ENCODE measurements at regions not wholly inside any gene's neighbourhood (a gene's known extent, or its start where the extent isn't known, plus 50 kb on each side); places are given as distances from the start of the nearest gene placed in this dataset.

GRCh38 chr6:134819236-134819635, 130.7 kb downstream of the ALDH8A1 start:
- TF ChIP-seq, protein P1, sequence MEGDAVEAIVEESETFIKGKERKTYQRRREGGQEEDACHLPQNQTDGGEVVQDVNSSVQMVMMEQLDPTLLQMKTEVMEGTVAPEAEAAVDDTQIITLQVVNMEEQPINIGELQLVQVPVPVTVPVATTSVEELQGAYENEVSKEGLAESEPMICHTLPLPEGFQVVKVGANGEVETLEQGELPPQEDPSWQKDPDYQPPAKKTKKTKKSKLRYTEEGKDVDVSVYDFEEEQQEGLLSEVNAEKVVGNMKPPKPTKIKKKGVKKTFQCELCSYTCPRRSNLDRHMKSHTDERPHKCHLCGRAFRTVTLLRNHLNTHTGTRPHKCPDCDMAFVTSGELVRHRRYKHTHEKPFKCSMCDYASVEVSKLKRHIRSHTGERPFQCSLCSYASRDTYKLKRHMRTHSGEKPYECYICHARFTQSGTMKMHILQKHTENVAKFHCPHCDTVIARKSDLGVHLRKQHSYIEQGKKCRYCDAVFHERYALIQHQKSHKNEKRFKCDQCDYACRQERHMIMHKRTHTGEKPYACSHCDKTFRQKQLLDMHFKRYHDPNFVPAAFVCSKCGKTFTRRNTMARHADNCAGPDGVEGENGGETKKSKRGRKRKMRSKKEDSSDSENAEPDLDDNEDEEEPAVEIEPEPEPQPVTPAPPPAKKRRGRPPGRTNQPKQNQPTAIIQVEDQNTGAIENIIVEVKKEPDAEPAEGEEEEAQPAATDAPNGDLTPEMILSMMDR (IDR thresholded peaks at IDR 0.05; ENCODE audit: control extremely low read depth, extremely low read depth, low read depth, missing control alignments) = no peak
- DNase-seq (ENCODE audit: extremely low spot score) = no peak
- ChIA-PET CTCF (interaction anchor here (1.1 kb wide), 1 partner anchor 663 kb away, joined by 4 read pairs; no protein-coding TSS in a partner anchor), POLR2A (no interaction called here)

- ChIA-PET POLR2A (no interaction called here), CTCF (no interaction called here)
- no peak for DNase-seq (ENCODE audit: extremely low spot score)
- TF ChIP-seq, protein P1 (IDR thresholded peaks at IDR 0.05; ENCODE audit: control extremely low read depth, extremely low read depth, low read depth, missing control alignments) = no peak
These were observed 132.5 kb downstream of the ALDH8A1 start for GRCh38 chr6:134817448-134817847.

DNA sequence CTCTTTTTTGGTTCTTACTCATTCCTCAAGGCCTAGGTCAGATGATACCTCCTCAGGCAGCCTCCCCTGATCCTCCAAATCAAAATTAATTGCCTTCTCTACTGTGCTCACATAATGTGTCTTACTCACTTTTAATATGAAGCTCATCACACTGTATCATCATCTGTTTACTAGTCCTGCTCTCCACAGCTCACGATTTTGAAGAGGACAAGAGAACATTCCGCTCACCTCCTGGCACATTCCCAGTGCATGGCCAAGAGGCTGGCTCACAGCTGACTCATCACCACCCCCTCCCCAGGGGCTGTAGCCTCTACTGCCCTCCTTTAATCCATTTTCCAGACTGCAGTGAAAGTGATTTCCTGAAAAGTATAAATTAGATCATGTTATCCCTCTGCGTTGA, 133.1 kb downstream of the ALDH8A1 start:
- DNase-seq (ENCODE audit: extremely low spot score) = no peak
- POLR2A ChIA-PET = no interaction called here
- CTCF ChIA-PET = interaction anchor here (1.0 kb wide), 1 partner anchor 643 kb away, joined by 4 read pairs; no protein-coding TSS in a partner anchor
- TF ChIP-seq, protein P1 (IDR thresholded peaks at IDR 0.05; ENCODE audit: control extremely low read depth, extremely low read depth, low read depth, missing control alignments) = no peak

DNA sequence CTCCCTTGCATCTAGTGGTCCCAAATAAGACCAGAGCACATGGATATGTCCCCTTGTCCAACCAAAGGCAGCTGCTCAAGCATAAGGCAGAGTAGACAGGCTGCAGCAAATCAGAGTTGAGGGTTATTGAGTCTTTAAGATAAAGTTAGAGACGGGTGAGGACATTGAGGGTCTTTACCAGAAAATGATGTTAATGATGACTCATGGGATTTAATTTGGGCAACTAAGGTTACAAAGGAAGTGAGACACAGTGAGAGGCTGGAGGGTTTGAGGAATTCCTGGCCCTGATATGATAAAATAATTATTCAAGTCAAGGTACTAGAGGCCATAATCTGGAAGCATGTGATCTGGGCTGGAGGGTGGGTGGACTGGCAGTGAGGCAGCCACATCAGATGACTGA, 133.6 kb downstream of the ALDH8A1 start:
- ChIA-PET CTCF (interaction anchor here (1.0 to 1.8 kb wide), 3 partner anchors 8 to 643 kb away, joined by 3 to 6 read pairs (median 4); no protein-coding TSS in a partner anchor), POLR2A (no interaction called here)
- TF ChIP-seq, protein P1 (IDR thresholded peaks at IDR 0.05; ENCODE audit: control extremely low read depth, extremely low read depth, low read depth, missing control alignments) = no peak
- DNase-seq (ENCODE audit: extremely low spot score) = no peak

DNA sequence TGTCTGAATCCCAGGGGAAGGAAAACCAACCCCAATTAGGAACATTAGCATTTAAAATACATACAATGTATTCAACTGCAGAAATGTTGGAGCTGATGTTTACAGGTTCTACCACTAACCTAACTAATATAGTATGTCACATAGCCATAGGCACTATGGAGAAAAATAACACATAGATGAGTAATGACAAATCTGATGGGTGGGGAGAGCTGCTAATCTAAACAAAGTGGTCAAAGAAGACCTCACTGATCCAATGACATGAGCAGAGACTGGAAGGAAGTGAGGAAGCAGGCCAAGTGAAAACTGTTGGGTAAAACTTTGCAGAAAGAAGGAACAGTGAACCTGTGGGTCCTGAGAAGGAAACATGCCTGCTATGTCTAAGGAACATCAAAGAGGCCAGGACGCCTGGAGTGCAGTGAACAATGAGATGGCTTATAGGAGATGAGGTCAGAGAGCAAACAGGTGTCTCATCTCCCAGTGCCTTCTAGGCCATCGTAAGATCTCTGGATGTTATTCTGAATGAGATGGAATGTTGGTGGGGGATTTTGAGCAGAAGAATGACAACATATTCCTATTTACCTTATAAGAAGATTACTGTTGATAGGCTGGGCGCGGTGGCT, 135.7 kb downstream of the ALDH8A1 start:
- POLR2A ChIA-PET = no interaction called here
- CTCF ChIA-PET = interaction anchor here (1.1 to 3.7 kb wide), 3 partner anchors 9 to 173 kb away, joined by 3 to 21 read pairs (median 3); no protein-coding TSS in a partner anchor
- no peak for DNase-seq (ENCODE audit: extremely low spot score)
- TF ChIP-seq, protein P1 (IDR thresholded peaks at IDR 0.05; ENCODE audit: control extremely low read depth, extremely low read depth, low read depth, missing control alignments) = no peak

- POLR2A ChIA-PET = no interaction called here
- CTCF ChIA-PET = interaction anchor here (1.1 to 3.7 kb wide), 2 partner anchors 10 to 81 kb away, joined by 3 to 21 read pairs; no protein-coding TSS in a partner anchor
- no peak for DNase-seq (ENCODE audit: extremely low spot score)
- TF ChIP-seq, protein P1 (IDR thresholded peaks at IDR 0.05; ENCODE audit: control extremely low read depth, extremely low read depth, low read depth, missing control alignments) = no peak
These were observed 136.8 kb downstream of the ALDH8A1 start for GRCh38 chr6:134813146-134813545.
